ENCODE measurements at regions not wholly inside any gene's neighbourhood (a gene's known extent, or its start where the extent isn't known, plus 50 kb on each side); places are given as distances from the start of the nearest gene placed in this dataset.
A peak's percentile ranks its signal among the peaks of the same experiment; 100 is the strongest.
"Not testable (repeated sequence)": the region's sequence is repeated elsewhere in the genome, so short reads cannot be mapped to it uniquely, and the experiment has no call there.

DNA sequence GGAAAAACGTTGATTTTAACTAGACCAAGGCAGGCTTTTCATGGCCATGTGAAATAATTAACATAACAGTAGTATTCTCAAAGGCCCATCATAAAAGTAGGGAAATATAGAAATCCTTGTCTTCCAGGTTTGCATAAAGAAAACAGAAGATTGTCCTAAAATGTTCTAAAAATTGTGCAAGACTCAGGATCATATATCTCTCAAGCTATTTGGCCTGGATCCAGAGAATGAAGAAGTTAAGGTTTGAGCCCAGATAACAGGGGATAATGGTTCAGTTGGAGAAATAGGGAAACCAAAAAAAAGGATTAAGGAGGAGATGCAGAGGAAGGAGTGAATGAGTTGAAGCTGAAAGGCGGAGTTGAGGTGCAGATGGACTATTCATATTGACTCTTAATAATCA, 555.5 kb upstream of the NR5A2 start:
- DNase-seq: no peak

DNA sequence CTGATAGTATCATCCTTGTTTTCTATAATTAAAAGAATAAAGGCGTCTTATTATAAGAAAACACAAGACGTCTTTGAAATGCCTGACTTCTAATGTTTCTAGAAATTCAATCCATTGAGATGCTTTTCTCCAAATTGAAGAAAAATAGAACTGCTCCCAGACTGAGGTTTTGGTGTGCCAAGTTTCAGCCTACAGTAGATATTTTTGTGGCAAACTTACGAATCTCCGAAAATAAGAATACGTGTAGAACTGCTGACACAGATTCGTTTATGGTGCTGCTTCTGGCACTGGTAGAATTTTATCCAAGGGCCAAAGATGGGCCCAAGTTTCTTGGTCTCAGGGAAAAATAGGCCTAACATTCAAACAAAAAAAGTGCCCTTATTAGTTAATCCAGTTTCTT, 554.5 kb upstream of the NR5A2 start:
- no peak for DNase-seq

DNA sequence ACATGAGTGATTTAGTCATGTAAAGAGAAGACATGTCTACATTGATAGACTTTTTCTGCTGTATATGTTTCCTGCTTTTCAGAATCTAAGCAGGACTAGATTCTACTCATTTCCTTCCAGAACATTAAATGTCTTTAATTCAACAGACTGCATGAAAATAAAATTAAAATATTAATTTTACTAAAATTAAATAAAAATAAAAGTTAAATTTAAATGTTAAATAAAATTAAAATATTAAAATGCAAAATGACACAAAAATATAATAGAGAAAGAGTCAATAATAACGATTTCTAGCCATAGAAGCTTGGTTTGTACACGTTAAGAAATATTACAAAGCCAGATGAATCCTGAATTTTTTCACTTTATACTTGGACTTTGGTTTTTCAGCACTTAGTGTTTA, 552.8 kb upstream of the NR5A2 start:
- DNase-seq: no peak

DNA sequence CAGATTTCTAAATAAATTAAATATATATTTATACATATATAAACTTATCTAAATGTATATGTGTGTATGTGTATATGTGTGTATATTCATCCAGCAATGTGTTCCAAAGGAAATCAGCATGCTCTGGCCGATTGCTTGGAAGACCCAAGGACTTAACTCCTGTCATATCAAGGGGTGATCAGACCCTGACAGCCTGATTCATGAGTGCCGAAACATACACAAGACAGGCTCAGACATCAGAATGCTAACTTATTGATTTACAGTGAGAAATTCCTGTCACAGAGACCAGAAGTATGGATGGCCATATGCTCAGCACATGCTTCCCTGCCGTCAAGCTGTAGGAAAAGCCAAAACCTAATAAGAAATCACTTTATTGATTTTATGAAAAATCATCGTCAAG, 545.1 kb upstream of the NR5A2 start:
- no peak for DNase-seq

DNA sequence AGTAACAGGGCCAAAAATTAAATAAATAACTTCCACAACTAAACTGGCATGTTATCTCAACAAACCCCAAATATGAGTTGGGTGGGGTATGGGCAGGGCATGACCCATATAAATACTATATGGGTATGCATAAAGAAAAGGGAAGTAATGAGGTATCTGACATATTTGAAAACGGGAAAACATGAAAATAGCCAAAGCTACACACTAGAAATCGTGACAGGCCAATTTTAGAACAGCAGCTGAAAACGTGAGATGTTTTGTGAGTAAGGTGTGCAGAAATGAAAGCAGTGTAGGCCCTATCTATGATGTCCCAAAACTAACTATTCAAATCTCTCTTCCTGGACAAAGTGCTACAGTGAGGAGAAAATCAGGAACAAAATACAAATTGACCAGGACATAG, 537.9 kb upstream of the NR5A2 start:
- no peak for DNase-seq

DNA sequence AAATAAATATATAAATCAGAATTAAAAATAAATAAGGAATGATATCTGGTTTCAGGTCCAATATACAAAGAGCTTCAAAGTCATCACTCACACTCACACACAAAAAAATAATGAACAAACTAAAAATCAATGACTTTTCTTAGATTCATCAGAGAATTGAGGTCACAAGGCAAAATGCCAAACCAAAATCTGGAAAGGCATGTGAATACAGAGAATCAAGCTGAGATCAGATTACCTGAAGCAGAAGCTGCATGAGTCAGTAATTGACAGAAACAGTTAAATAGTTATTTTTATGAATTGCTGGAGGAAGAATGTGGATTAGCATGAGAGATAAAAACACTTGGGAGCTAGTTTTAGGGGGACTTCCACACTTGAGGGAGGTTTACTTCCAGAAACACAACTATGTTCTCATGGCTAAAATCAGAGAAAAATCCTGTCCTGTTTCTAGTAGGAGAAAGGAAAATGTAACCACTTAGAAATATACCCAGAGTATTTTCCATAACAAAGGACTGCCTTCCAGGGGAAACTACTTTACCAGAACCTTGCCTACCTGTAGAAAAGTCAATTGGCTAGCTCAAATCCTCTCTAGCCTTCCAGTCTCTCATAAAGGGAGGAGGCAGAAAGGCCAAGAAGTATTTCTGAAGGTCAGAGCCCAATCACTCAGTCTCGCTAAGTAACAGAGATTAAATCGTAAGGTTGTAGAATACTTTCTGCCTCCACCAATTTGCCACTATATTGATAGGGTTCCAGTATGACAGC, 536.6 kb upstream of the NR5A2 start:
- DNase-seq: no peak

DNA sequence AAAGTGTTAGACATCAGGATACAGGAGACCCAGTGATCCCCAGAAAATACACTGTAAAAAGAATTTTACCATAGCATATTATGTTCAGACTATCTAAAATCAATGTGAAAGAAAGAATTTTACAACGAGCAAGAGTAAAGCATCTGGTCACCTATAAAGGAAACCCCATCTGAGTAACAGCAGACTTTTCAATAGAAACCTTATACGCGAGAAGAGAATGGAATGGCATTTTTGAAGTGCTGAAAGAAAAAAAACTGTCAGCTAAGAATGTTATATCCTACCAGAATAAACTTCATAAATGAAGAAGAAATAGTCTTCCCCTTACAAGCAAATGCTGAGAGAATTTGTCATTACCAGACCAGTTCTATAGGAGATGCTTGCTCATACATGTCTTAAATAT, 532.1 kb upstream of the NR5A2 start:
- DNase-seq: no peak

DNA sequence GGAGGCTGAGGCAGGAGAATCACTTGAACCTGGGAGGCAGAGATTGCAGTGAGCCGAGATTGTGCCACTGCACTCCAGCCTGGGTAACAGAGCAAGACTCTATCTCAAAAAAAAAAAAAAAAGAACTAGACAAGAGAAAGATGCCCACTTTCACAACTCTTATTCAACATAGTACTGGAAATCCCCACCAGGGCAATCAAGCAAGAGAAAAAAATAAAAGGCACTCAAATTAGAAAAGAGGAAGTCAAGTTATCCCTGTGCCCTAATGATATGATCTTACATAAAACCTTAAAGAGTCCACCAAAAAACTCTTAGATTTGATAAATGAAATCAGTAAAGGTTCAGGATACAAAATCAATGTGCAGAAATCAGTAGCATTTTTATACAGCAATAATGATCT, 528.7 kb upstream of the NR5A2 start:
- not testable (repeated sequence) for DNase-seq

DNA sequence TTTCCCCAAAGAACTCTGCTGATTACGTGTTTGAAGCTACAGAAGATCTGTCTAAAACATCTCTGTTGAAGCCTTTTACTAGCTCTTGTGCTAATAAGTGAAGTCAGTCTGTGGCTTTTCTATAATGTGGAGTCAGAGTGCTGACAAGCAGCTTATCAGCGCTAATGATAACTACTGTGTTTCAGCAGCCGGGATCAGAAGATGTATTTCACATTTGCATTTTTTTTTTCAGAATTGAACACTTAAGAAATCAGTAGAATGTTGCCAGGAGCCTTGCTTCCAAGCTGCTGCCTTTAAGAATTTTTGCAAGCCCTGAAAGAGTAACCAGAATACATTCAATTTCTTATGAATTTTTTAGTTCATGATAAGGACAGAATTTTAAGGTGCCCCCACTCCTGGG, 519.4 kb upstream of the NR5A2 start:
- DNase-seq: no peak

DNA sequence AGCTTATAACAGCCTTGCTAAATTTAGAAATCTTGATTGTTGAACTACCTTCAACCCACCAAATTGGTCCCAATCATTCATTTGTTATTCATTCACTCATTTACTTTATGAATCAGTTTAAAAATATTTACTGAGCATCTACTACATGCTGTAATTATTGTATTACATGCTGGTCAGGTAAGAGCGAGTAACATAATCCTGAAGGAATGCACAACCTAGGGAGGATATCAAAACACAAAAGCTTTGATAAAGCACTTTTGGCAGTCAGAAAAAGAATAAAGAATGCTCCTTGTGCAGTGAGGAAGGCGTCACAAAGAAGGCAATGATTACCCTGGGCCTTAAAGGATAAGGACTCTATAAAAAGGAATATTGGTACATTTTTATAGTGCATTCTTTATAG, 518.9 kb upstream of the NR5A2 start:
- DNase-seq: no peak

DNA sequence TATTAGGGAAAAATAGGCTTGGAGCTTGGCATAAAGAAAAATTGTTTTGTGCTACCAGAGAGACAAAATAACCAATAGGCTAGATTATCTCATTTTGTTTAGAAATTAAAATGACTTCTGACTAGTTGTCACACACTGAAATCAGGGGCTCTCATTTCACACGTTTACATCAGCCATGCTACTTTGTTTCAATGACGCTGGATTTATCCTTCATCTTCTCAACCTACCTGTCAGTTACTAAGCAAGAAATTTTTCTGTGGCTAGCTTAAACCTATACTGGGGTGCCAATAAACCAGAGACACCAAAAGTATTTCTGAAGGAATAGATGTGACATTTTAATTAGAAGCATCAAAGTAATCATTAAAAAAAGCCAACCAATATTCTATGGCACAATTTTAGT, 518.1 kb upstream of the NR5A2 start:
- no peak for DNase-seq

DNA sequence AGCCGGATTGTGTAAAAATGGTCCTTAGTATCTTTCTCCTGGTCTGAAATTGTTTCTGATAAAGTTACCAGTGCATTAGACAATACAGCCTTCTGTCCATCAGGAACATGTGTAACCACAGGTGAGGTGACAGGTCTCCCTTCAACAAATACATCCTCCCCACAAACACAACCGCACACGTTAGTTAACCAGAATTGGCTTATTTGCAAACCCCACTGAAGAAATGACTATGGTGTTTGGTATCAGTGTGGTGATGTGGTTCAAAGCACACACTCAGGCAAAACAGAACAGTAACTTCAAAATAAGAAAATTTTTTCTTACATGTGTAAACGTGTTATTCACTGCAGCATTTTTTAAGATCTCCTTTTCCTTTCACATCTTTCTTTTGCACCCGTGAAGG, 517.2 kb upstream of the NR5A2 start:
- DNase-seq: no peak

DNA sequence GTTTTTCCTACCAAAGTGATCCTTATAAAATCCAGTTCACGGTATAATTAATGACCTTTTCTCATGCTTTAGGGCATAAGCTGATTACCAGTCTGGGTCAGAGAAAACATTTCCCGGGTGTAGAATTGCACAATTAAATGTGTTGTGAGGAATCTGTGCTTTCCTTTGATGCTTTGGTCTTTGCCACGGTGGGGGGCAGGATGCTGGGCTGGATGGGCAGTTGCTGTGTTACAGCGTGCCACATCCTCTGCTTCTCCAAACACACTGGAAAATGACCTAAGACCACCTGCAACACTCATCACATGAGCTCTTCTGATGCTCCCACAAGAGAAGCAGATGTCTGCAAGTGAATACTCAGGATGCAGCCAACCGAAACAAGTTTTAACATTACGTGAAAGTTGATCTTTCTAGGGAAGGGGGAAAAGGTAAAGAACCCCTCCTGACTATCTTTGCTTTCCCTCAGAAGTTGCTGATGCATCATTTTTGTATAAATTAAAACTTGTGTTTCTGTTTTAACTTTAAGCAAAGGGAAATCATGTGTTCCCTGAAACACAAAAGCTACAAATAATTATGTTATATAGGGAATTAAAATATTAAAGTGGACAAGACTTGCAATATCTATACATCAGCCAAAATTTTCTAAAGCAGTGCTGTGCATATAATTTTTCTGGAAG, 515.3 kb upstream of the NR5A2 start:
- DNase-seq: no peak

DNA sequence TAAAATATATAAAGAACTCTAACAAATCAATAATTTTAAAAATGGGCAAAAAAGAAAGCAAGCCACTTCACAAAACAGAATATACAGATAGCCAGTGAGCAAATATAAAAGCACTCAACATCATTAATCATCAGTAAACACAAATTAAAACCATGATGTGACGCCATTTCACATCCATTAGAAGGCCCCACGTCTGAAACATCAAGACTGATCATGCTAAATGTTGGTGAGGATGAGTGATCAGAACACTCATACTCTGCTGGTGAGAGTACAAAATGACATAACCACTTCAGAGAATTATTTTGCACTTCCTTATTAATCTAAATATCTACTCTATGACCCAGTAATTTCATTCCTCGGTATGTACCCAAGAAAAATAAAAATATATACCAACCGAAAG, 512.2 kb upstream of the NR5A2 start:
- no peak for DNase-seq

DNA sequence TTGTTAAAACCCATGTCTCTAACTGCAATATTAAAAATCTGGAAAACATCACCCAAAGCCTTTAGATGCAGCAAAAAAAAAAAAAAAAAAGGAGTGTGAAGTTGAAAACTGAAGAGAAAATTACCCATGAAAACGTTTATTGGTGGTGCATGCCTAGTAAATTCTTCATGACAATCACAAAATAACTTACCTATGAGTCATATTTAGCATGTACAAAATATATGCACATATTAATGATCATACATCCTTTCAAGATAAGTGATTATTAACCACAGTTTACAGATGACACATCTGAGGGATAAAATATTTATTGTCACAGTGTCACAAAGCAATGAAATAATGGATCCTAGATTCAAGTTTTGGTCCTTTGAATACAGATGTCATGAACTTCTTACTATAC, 505.2 kb upstream of the NR5A2 start:
- DNase-seq: no peak

DNA sequence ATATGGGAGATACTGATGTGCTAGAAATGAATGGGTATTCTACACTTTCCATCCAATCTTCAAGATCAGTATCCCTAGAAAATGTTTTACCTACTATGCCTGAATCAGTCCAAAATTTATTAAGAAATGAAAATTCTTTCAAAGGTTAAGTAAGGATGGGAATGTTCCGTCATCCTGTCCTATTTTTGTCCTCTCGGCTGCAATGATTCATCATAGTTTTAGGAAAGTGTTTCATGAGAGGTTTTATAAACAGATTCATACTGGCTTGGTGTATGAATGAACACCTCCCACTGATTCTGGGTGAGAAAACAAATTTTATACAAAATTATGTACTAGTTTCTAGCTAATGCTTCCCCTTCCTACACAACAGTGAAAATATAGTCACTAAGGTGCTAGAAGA, 504.6 kb upstream of the NR5A2 start:
- DNase-seq: no peak

DNA sequence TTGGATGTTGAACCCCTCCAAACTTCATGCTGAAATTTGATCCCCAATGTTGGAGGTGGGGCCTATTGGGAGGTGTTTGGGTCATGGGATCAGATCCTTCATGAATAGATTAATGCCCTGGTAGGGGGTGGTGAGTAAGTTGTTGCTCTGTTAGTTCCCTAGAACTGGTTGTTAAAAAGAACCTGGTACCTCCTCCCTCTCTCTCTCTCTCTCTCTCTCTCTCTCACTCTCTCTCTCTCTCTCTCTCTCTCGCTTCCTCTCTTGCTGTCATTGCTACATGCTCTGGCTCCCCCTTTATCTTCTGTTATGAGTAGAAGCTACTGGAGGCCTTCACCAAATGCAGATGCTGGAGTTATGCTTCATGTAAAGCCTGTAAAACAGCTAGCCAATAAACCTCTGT, 498.2 kb upstream of the NR5A2 start:
- DNase-seq: no peak

DNA sequence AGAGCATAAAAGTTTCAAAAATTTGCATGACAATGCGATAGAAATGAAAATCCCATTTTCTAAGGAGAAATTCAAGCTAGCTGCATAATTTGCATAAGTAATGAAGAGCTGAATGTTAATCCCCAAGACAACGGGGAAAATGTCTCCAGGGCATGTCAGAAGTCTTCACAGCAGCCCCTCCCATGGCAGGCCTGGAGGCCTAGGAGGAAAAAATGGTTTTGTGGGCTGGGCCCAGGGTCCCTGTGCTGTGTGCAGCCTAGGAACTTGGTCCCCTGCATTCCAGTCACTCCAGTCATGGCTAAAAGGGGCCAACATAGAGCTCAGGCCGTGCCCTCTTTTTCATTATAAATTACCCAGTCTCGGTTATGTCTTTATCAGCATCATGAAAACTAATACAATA, 494.1 kb upstream of the NR5A2 start:
- not testable (repeated sequence) for DNase-seq

DNA sequence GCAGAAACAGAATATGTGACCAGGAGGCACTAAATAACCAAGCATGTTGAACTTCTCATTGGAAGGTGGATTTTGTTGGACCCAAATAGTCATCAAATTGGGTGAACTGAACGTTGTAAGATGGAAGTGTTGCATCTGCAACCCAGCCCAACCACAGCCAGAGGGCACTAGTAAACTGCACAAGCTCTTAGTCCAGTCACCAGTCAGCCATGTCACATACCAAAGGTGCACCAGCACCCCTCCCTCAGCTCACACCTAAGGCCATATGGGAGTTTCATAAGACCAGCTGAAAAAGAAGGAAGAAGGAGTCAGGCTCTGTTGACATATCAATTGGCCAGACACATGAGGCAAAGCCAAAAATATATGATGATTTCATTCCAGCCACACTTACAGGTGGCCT, 481.7 kb upstream of the NR5A2 start:
- DNase-seq: no peak

DNA sequence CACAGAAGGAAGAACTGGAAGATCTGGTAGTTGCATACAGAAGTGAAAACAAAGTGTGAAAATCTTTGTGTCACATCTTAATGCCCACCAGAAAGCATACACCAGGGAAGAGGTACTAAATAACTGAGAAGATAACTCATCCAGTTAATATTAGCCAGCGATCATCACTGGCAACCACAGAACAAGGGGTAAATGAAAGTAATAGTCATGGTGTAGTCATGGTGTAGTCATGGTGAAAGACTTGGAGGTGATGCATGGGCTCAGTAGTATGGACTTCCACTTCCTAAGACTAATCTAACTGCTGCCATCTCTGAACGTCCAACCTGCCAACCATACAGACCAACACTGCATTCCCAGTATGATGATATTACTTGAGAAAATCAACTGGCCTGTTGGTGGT, 481.2 kb upstream of the NR5A2 start:
- DNase-seq: no peak

DNA sequence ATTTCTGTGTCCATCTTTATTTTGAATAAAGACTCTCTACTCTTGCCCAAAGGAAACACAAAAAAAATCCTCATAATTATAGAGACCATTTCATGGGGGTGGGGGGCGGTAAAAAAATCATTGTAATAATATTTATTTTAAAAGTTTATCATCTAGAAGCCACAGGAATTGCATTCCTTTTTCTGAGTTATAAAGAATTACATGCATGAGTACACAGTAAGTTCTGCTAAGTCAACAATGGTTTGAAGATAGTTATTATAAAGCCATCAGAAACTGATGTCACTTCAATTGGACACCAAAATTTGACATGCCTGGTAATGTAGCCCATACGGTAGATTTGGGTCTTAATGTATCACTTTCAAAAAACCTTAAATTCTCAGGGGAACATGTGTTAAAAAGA, 478.1 kb upstream of the NR5A2 start:
- DNase-seq: no peak

DNA sequence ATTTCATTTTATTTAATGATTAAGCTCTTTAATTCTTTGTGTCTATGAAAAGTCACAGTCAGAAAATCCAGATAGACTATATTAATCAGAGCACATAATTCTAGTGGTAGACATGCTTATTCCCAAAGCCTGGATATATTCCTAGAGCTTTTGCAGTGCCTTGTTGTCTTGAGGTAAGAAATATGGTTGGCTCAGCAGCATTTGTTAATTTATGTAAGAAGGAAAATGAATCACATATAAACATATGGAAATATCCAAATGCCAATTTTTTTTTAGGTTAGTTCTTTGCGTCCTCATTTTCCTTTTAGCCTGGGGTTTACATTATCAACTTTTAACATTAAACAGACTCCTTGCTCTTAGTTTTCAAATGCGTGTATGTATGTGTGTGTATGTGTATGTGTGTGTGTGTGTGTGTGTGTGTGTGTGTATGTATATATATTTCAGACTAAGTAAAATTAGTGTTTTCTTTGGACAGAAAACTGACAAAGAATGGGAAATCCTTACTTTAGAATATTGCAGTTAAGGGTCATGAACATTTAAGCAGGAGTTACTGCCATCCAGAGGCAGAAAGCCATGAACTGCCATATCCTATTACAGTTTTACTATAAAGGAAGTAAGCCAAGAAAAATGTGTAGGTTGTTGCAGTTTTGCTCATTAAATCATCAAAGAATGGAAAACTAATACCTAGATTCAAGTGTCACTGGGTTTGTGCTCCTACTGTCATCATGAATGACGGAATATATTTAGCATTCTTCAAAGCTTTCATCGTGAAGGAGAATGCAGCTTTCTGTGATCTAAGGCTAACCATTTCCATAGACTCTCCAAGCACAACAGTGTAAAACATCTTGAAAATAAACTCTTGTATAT, 477.1 kb upstream of the NR5A2 start:
- no peak for DNase-seq

DNA sequence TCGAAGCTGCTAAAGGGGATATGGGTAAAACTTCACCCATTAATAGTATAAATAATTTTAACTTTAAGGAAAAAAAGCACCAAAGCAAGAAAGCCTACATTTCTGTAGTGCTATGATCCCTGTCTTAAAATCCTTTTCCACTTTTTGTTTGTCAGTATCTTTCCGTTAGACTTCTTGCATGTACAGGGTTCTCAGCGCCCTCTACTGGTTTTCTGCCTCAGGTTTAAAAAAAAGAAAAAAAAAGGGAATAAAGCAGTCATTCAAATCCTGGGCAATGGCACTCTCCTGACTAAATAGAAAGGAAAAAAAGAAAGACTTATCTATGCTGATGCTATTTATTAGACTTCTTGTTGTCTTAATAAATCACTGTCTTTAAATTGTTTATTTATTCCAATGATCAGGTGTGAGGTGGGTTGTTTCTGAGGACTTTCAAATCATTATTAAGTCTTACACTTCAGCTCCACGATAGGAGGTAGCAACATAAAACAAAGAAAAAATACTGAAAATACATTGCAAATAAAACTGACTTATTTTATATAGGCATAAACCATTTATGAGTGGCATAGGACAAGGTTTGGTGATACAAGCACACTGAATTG, 475.4 kb upstream of the NR5A2 start:
- peak; percentile 15 for DNase-seq

DNA sequence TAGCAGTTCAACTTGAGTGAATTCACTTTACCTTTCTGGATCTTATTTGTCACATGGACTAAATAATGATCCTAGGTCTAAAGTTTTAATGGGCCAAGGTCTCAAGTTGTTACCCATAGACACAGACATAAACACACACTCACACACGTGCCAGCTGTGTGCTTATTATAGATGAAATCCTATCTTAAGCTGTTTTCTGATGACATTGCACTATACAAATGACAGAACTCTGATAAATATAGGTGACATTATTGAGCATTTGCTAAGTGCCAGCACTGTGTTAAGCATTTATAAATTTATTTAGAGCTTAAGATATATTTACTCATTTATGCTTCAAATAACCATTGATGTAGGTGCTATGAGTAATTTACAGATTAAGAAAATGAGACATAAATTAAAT, 474.4 kb upstream of the NR5A2 start:
- DNase-seq: no peak
